Fibroblast of lung (primary cell): ENCODE measurements at regions not wholly inside any gene's neighbourhood (a gene's known extent, or its start where the extent isn't known, plus 50 kb on each side); places are given as distances from the start of the nearest gene placed in this dataset.

ENCODE experiments used
- CTCF ChIP-seq, 2 donors: IDR thresholded peaks in 1 of 2; conservative IDR thresholded peaks in 1 of 2; 1 replicate in 1 of 2; 2 replicates in 1 of 2; pipeline ENCODE4 v1.5.1; 2011 to 2012; ENCODE audit warnings: low read length in 2 of 2, control low read depth in 1 of 2, inconsistent platforms in 1 of 2, low read depth in 1 of 2, mild to moderate bottlenecking in 1 of 2
- EZH2 ChIP-seq: IDR thresholded peaks from 2 replicates; pipeline ENCODE4 v1.5.1; 2012; ENCODE audit warnings: low read length, control low read depth, mild to moderate bottlenecking; ENCODE audit errors: missing control alignments

DNA sequence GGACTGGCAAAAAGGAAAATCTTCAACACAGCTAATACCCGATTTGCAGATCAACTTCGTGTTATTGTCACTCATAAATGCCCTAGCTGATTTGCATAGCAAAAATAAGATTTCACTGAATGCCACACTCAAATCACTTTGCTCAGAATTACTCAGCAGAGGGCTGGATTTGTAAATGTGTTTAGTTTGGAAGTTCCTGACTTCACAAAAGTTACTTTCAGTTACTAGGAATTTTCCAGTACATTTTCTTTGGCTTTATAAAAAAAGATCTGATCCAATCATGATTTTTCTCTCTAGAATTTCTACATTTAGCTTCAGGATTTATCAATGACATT, 433.3 kb upstream of the ID2 start:
- no peak for TF ChIP-seq CTCF (conservative IDR thresholded peaks at IDR 0.05 in 1 of 2, IDR thresholded peaks at IDR 0.05 in 1 of 2; ENCODE audit: low read depth in 1 of 2, low read length in 2 of 2)
- TF ChIP-seq EZH2 = no peak
